Stimulated activated CD8-positive, alpha-beta memory T cell treated with anti-CD3 and anti-CD28 coated beads, Interleukin-12 subunit alpha, Interleukin-12 subunit beta, amount 100 ng/mL, for 4 hours (primary cell): ENCODE measurements at regions not wholly inside any gene's neighbourhood (a gene's known extent, or its start where the extent isn't known, plus 50 kb on each side); places are given as distances from the start of the nearest gene placed in this dataset.

Experiments used
- DNase-seq: peaks from one replicate; pipeline ENCODE4 v3.0.0-alpha.2; 2020; ENCODE audit warnings: low read depth

DNA sequence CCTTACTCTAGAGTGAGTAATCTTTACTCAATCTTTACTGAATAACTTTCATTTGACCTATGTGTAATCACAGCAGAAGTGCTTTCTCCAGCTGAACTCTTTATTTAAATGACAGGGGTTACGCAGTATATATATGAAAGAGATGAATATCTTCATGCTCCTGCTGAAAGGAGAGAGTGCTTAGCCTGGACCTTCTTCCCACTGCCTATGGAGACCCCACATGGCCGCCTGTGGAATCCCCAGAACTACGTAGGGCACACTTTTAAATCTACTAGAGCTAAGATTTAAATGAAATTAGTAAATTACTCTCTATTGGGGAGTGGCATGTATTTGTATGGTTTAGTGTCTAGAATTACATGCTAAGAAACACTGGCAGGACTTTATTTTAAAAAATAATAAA lies 391.2 kb downstream of the ANKRD50 start:
- no peak for DNase-seq

DNA sequence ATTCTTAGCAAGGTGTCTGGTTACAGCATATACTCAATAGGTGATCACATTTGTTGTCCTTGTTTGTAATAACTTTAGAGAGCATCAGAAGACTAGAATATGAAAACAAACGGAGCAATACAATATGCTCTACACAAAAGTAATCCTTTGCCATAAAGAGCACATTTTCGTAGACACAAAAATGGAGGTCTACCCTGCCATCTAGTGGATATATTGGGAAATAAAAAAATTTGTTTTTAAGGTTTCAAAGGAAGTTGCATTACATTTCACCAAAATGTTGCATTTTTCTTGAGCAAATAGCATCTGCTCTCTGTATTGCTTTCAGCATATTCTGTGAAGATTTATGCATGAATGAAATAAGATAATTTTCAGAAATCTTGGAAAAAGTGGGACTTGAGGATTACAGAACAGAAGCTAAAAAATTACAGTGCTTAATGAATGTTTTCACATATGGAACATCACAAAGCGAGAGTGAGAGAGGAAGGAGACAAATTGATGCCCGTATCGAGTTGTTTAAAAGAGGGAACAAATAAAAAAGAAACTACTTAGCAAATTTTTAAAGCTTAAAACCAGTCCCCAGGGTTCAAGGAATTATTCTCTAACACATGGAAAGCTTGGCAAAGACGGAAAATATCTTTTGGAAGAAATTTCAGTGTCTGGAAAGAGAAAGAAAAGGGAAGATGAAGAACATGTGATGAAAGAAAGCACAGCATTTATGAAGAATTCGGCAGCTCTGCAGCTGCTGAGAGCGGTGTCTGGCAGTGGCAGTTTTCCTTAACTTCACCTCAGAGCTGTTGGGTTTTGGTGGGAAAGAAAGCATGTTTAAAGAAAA lies 390.1 kb downstream of the ANKRD50 start:
- DNase-seq, result no peak

DNA sequence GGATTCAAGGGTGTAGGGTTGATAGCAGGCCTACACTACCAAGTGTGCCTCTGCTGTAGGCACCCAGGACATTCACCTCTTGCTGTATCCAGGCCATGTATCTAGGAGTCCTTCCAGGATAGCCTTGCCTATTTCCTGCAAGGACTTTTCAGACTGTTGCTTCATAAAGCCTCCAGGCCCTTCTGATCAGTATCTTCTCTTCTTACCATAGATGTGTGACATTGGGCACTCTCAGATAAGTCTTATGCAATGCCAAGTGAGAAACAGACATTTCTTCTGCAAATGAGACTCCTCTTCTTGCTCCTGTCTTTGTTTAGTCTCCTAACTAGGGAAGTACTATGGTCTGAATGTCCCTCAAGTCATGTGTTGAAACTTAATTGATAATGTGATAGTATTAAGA lies 386.8 kb downstream of the ANKRD50 start:
- no peak for DNase-seq

DNA sequence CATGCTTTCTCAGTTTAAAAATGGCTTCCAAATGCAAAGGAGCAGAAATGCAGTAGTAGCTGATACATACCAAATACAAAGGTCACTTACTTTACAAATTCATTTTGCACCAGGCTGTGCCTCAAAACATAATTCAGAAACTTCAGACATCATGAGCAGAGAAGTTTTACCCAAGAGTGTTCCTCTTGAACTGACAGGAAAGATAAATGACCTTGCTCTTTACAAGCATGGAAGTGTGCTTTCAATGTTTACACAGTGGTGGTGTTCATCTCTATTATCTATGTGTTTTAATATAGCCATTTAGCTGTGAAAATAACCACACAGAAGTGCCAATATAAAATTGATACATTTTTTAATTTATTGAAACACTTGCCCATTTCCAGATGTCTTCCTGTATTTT lies 383.4 kb downstream of the ANKRD50 start:
- DNase-seq, result no peak

GRCh38 chr4:124330045-124330444 lies 382.5 kb downstream of the ANKRD50 start:
- DNase-seq, result no peak

- no peak for DNase-seq
Measured at GRCh38 chr4:124331781-124332180, 380.8 kb downstream of the ANKRD50 start.

DNA sequence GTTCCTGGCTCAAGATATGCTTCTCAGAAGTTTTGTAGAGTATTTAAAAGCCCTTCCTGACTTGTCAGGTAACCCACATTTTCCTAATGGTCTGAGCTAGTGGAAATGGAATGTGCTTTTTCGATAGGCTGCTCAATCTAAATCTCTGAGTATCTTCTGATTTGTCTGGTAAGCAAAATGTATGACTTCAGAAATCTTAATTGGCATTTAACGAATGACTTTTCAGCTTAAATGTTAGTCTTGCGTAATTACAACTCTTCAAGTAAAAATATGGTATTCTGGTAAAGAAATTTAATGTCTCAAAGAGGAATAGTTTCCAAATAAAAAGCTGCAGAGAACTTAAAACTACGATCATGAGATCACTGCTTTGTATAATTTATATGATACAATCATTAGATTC lies 379.1 kb downstream of the ANKRD50 start:
- DNase-seq, result no peak

GRCh38 chr4:124334119-124334518 lies 378.4 kb downstream of the ANKRD50 start:
- DNase-seq, result no peak

GRCh38 chr4:124337874-124338273 lies 374.7 kb downstream of the ANKRD50 start:
- DNase-seq, result no peak

GRCh38 chr4:124343661-124344171 lies 368.8 kb downstream of the ANKRD50 start:
- no peak for DNase-seq

DNA sequence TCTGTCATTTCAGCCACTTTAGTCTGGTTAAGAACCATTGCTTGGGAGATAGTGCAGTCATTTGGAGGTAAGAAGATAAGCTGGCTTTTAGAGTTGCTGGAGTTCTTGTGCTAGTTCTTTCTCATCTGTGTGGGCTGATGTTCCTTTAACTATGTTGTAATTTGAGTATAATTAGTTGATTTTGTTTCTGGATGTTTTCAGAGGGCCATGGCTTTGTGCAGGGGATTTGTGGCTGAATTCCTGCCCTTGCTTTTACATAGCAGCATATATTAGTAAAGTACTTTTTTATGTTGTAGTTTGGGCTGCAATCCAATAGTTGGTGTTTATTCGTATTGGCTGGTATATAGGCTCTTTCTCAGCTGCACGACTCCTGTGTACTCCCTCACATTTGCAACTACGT lies 339.6 kb downstream of the ANKRD50 start:
- DNase-seq, result no peak

DNA sequence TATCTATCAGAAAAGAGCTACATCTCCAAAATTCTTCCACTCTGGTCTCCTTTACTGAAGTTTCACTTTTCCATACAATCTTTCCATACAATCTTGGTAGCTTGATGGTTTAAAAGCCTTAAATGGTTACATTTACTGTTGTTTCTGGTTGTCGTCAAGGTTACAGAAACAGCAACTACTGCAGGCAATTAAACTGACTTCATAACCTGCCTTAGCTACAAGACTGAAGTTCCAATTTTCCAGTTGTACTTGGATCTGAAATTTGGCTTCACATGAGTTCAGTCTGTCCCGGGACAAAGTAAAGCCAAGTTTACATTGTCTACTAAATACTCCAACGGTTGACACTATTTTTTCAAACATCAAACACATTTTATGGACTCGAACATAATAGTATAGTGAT lies 326.4 kb downstream of the ANKRD50 start:
- no peak for DNase-seq

- no peak for DNase-seq
Measured at GRCh38 chr4:124386648-124387047, 325.9 kb downstream of the ANKRD50 start.

- DNase-seq, result no peak
Measured at GRCh38 chr4:124389591-124389990, 322.9 kb downstream of the ANKRD50 start.

- no peak for DNase-seq
Measured at GRCh38 chr4:124390861-124391260, 321.7 kb downstream of the ANKRD50 start.

GRCh38 chr4:124396333-124396732 lies 316.2 kb downstream of the ANKRD50 start:
- no peak for DNase-seq

DNA sequence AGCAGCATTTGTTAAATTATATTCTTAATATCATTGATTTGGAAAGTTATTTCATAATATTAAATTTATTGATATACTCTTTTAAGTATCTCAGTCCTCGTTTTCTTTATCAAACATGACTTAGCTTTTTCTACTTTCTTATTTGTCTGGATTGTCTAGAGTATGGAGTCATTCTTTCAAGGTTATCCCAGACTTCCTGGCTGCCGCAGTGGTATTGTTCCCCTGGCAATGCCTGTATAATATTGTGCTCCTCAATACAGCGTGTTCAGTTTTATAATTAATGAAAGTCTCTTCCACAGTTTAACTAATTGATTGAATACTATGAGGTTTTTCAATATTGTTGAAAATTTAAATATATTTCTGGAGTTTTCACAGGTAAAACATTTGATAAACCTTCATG lies 310.9 kb downstream of the ANKRD50 start:
- DNase-seq, result no peak

DNA sequence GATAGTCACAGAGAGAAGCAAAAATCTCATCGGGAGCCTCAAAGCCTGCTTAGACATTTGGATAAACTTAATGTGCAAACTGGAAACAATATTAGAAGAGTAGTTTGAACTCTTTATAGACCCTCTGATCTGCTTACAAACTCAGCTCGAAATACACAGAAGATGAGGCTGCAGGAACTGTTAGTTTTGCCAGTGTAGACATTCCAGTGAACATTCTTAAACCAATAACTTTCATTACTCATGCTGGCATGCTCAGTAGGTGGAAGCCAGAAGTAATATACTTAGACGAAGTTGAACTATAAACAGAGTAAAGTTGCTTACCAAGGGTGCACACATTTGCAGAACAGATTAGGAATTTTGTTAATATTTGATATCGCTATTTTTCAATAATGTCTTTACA lies 303.5 kb downstream of the ANKRD50 start:
- DNase-seq, result no peak

DNA sequence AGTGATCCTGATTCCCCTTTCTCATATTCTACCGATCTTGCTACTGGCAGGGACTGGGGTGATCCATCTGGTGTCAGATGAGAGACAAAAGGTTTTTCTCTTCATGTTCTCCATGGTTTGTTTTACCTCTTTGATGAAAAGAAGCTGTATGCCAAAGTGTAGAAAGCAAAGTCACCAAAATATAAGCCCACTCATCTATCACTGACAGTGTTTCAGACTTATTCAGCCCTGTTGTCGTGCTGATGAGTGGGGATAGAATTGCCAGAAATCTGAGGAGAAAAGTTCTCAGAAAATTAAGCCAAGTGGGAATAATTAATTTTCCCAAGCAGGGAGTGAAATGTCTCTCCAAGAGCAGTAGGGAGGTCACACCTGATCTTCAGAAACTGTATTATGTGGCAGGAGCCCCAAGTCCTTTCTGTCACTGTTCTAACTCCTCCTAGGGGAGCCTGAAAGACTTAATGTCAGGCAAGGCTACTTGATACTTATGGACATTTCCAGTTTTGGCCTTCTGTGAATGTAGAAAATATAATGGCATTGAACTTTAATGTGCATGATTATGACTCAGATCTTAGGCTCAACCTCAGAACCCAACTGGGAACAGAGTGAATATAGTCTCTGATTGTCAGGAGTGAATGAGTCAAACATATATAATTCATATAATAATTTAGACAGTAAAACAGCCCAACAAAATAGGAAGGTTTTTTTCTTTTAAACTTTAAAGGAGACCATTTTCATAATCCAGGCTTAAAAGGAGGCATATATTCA lies 298.1 kb downstream of the ANKRD50 start:
- DNase-seq, result no peak

DNA sequence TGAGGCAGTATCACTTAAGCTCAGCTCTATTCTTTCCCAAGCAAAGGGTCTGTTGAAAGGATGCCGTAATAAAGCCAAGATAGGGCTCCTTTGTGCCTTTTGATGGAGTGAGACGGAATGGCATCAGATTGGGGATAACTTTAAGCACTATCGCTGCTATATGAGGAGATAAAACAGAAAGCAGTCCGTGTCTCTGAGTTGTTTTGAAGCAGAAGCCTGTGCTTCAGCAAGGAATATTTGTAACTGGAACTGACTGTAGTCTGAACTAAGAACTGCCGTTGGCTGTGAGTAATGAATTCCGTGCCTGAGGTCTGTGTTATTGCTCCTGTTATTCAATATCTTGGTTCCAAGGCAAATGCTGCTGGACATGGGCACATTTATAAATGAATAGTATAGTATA lies 297.4 kb downstream of the ANKRD50 start:
- DNase-seq, result no peak

DNA sequence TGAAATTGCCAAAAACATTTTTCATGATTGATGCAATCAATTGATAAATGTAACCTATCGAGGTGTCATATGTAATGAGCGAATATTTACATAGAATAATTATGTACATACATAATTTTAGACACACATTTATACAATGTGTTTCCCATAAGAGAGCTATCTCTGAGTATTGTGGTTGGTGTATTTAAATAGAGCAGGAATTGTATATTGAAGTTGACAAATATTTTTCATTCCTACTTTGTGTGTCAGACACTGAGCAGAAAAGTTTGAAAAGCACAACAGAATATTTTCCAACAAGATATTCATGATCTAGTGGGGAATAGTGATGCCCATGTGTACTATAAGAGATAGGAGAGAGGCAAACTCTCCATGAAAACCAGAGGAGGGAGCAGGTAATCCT lies 295.2 kb downstream of the ANKRD50 start:
- DNase-seq, result no peak

- no peak for DNase-seq
Measured at GRCh38 chr4:124420166-124420695, 292.3 kb downstream of the ANKRD50 start.

DNA sequence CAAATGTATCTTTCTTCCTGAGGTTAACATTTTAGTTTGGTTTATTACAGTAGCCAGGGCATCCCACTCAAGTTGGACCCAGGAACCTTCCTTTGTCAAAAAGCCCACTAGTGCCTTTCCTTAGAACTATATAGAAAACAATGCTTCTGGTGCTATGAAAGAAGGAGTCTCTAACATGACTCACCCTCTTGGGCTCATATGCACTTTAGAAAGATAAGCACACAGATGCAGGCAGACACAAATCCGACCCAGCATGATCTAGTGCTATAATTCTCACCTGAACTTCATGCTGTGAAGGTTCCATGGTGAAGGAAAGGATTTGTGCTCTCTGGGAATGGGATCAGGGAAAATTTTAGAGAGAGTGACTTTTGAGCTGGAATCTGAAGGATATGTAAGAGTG lies 289.4 kb downstream of the ANKRD50 start:
- no peak for DNase-seq
